Mesenchymal stem cell (in vitro differentiated cells and primary cell): ENCODE measurements at regions not wholly inside any gene's neighbourhood (a gene's known extent, or its start where the extent isn't known, plus 50 kb on each side); places are given as distances from the start of the nearest gene placed in this dataset.
"Not testable (repeated sequence)": the region's sequence is repeated elsewhere in the genome, so short reads cannot be mapped to it uniquely, and the experiment has no call there.

Experiments used
- DNase-seq: peaks from one replicate; pipeline ENCODE4 v3.0.0-alpha.2; 2013
- H2AFZ ChIP-seq: one replicate; pipeline ENCODE4 v1.6.1; 2013; ENCODE audit warnings: low read depth, mild to moderate bottlenecking, control low read depth, inconsistent platforms, low read length, moderate library complexity
- H2AK5ac ChIP-seq: 2 replicates; pipeline ENCODE4 v1.6.1; 2013; ENCODE audit warnings: low read length, moderate library complexity, mild to moderate bottlenecking, inconsistent platforms; ENCODE audit not compliant: severe bottlenecking
- H2BK120ac ChIP-seq: one replicate; pipeline ENCODE4 v1.6.1; 2013; ENCODE audit warnings: low read depth, mild to moderate bottlenecking, inconsistent platforms, low read length, moderate library complexity
- H2BK12ac ChIP-seq, 2 experiments: one replicate each; pipeline ENCODE4 v1.6.1; 2013; ENCODE audit warnings: inconsistent platforms in 2 of 2, low read length in 2 of 2, mild to moderate bottlenecking in 2 of 2, moderate library complexity in 2 of 2, control low read depth in 1 of 2
- H2BK15ac ChIP-seq: one replicate; pipeline ENCODE4 v1.6.1; 2013; ENCODE audit warnings: mild to moderate bottlenecking, low read depth, inconsistent platforms; ENCODE audit not compliant: poor library complexity, severe bottlenecking
- H2BK5ac ChIP-seq: 2 replicates; pipeline ENCODE4 v1.6.1; 2013; ENCODE audit warnings: low read depth, mild to moderate bottlenecking, low read length, control low read depth, inconsistent platforms; ENCODE audit not compliant: poor library complexity, severe bottlenecking
- H3K14ac ChIP-seq, 2 experiments: one replicate each; pipeline ENCODE4 v1.6.1; 2013; ENCODE audit warnings: inconsistent platforms in 2 of 2, low read length in 2 of 2, control low read depth in 1 of 2, mild to moderate bottlenecking in 1 of 2, moderate library complexity in 1 of 2
- H3K18ac ChIP-seq, 2 experiments: one replicate each; pipeline ENCODE4 v1.6.1; 2013; ENCODE audit warnings: inconsistent platforms in 2 of 2, low read length in 2 of 2, control low read depth in 1 of 2, low read depth in 1 of 2, mild to moderate bottlenecking in 1 of 2
- H3K23ac ChIP-seq, 2 experiments: one replicate each; pipeline ENCODE4 v1.6.1; 2013; ENCODE audit warnings: inconsistent platforms in 2 of 2, low read length in 2 of 2, mild to moderate bottlenecking in 2 of 2, moderate library complexity in 2 of 2, control low read depth in 1 of 2
- H3K27ac ChIP-seq: 2 replicates; pipeline ENCODE4 v1.5.1; 2013; ENCODE audit warnings: mild to moderate bottlenecking, moderate library complexity, low read length, control low read depth, inconsistent platforms; ENCODE audit not compliant: poor library complexity, severe bottlenecking
- H3K27me3 ChIP-seq, 2 experiments: 2 replicates each; pipeline versions ENCODE4 v1.6.1 to v1.7.0; 2013; ENCODE audit warnings: low read length in 2 of 2, mild to moderate bottlenecking in 2 of 2, moderate library complexity in 2 of 2, control low read depth in 1 of 2, inconsistent platforms in 1 of 2; ENCODE audit not compliant: control insufficient read depth in 1 of 2, insufficient read depth in 1 of 2
- H3K36me3 ChIP-seq, 2 experiments: 2 replicates each; pipeline versions ENCODE4 v1.6.1 to v1.7.0; 2013; ENCODE audit warnings: low read length in 2 of 2, control low read depth in 1 of 2, inconsistent platforms in 1 of 2, low read depth in 1 of 2, mild to moderate bottlenecking in 1 of 2; ENCODE audit not compliant: insufficient read depth in 2 of 2, control insufficient read depth in 1 of 2
- H3K4ac ChIP-seq, 2 experiments: one replicate each; pipeline ENCODE4 v1.6.1; 2013; ENCODE audit warnings: inconsistent platforms in 2 of 2, low read length in 2 of 2, mild to moderate bottlenecking in 2 of 2, moderate library complexity in 2 of 2, control low read depth in 1 of 2, low read depth in 1 of 2
- H3K4me1 ChIP-seq: 2 replicates; pipeline ENCODE4 v1.6.1; 2013; ENCODE audit warnings: low read depth, low read length, control low read depth; ENCODE audit not compliant: control insufficient read depth, insufficient read depth
- H3K4me2 ChIP-seq: 2 replicates; pipeline ENCODE4 v1.6.1; 2013; ENCODE audit warnings: low read length, mild to moderate bottlenecking, inconsistent platforms; ENCODE audit not compliant: poor library complexity, severe bottlenecking
- H3K4me3 ChIP-seq, 2 experiments: 2 replicates each; pipeline versions ENCODE4 v1.5.1 to v1.7.0; 2013; ENCODE audit warnings: low read length in 2 of 2, mild to moderate bottlenecking in 2 of 2, control low read depth in 1 of 2, low read depth in 1 of 2; ENCODE audit not compliant: insufficient read depth in 1 of 2
- H3K79me1 ChIP-seq: replicated peaks from 2 replicates; pipeline ENCODE4 v1.6.1; 2013; ENCODE audit warnings: mild to moderate bottlenecking, control low read depth, low read length, inconsistent platforms; ENCODE audit not compliant: poor library complexity, severe bottlenecking
- H3K9ac ChIP-seq: 2 replicates; pipeline ENCODE4 v1.7.0; 2013; ENCODE audit warnings: mild to moderate bottlenecking, low read length, moderate library complexity
- H3K9me3 ChIP-seq: 2 replicates; pipeline ENCODE4 v1.7.0; 2013; ENCODE audit warnings: mild to moderate bottlenecking, low read length; ENCODE audit not compliant: control insufficient read depth
- H4K8ac ChIP-seq: one replicate; pipeline ENCODE4 v1.6.1; 2013; ENCODE audit warnings: inconsistent platforms, mild to moderate bottlenecking, low read length, moderate library complexity
- H4K91ac ChIP-seq: one replicate; pipeline ENCODE4 v1.6.1; 2013; ENCODE audit warnings: mild to moderate bottlenecking, low read length, inconsistent platforms
- WGBS: methylation state at CpG from one replicate; pipeline ENCODE4 v1.1.7; 2013; ENCODE audit warnings: mixed read lengths; 5-methylcytosine and 5-hydroxymethylcytosine counted together

- H3K23ac ChIP-seq, H3K4me2 ChIP-seq, H3K4me1 ChIP-seq, DNase-seq, H4K91ac ChIP-seq, H2BK12ac ChIP-seq, H3K36me3 ChIP-seq, H2BK120ac ChIP-seq, H3K79me1 ChIP-seq, H2AFZ ChIP-seq, H3K9ac ChIP-seq, H3K18ac ChIP-seq, H3K14ac ChIP-seq, H2BK5ac ChIP-seq, H3K4ac ChIP-seq, H4K8ac ChIP-seq, H3K27me3 ChIP-seq, H2BK15ac ChIP-seq, H3K9me3 ChIP-seq, H3K27ac ChIP-seq, H3K4me3 ChIP-seq, H2AK5ac ChIP-seq: not testable (repeated sequence)
- 86% methylated on average over 2 of the region's 3 CpGs for WGBS
These were observed 109.4 kb upstream of the SGIP1 start for GRCh38 chr1:66424530-66424929.

DNA sequence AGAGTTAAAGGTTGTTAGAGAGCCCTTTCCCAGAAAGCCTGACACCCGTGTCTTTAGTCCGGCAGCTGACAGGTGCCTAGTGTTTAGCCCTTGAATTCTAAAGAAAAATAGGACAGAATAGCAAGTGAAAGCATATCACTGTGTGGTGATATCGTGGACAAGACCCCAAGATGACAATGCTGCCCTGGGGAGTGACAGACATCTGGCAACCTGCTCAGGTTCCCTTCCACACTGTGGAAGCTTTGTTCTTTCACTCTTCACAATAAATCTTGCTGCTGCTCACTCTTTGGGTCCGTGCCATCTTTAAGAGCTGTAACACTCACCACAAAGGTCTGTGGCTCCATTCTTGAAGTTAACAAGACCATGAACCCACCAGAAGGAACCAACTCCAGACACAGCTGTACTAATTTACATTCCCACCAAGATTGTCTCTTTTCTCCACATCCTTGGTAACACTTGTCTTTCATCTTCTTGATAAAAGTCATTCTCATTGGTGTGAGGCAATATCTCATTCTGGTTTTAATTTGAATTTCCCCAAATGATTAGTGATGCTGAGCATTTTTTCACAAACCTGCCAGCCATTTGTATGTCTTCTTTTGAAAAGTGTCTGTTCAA is 107.6 kb upstream of the SGIP1 start:
- Histone ChIP-seq H3K14ac (no peak overlapping the region), H3K79me1 (no peaks in the 10 kb centered on the region), H3K27ac (no peak overlapping the region), H3K4me1 (no peaks in the 10 kb centered on the region), H3K4me3 (no peak overlapping the region), H2BK12ac (no peak overlapping the region), H3K23ac (no peak overlapping the region), H3K9me3 (peaks cover 25% of the 10 kb centered on the region), H2AFZ (no peak overlapping the region), H3K36me3 (no peaks in the 10 kb centered on the region), H2BK15ac (no peak overlapping the region), H3K18ac (no peak overlapping the region), H3K4me2 (no peak overlapping the region), H4K8ac (no peak overlapping the region), H3K4ac (no peak overlapping the region), H2BK120ac (no peak overlapping the region), H3K27me3 (no peaks in the 10 kb centered on the region), H4K91ac (no peak overlapping the region), H3K9ac (no peak overlapping the region), H2AK5ac (no peak overlapping the region), H2BK5ac (no peak overlapping the region)
- DNase-seq, result no peak
- WGBS, result 87% methylated on average over 4 of the region's 4 CpGs

DNA sequence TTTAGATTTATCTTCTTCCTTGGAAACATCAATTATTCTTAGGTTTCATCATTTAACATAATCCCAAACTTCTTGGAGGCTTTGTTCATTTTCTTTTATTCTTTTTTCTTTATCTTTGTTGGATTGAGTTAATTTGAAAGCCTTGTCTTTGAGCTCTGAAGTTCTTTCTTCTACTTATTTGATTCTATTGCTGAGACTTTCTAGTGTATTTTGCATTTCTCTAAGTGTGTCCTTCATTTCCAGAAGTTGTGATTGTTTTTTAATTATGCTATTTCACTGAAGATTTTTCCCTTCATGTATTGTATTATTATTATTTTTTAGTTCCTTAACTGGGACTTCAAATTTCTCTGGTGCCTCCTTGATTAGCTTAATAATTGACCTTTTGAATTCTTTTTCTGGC is 103.1 kb upstream of the SGIP1 start:
- not testable (repeated sequence) for H3K4me1 ChIP-seq, H2BK12ac ChIP-seq, H3K4me3 ChIP-seq, H3K14ac ChIP-seq, H3K79me1 ChIP-seq, H2BK5ac ChIP-seq, H3K23ac ChIP-seq, H2AK5ac ChIP-seq, H4K8ac ChIP-seq, H3K36me3 ChIP-seq, H3K4me2 ChIP-seq, H3K4ac ChIP-seq, DNase-seq, H2BK15ac ChIP-seq, H3K18ac ChIP-seq, H3K27me3 ChIP-seq, H2AFZ ChIP-seq, H3K27ac ChIP-seq, H4K91ac ChIP-seq, H3K9ac ChIP-seq, H2BK120ac ChIP-seq
- peaks cover 31% of the 10 kb centered on the region for H3K9me3 ChIP-seq

- no peak overlapping the region for H2AFZ ChIP-seq
- H2BK12ac ChIP-seq, result no peak overlapping the region
- no peak for DNase-seq
- no peak overlapping the region for H3K18ac ChIP-seq
- WGBS, result 85% methylated on average over 2 of the region's 2 CpGs
- no peak overlapping the region for H4K8ac ChIP-seq
- H3K9me3 ChIP-seq, result peaks cover 31% of the 10 kb centered on the region
- H4K91ac ChIP-seq, result no peak overlapping the region
- H3K36me3 ChIP-seq, result no peaks in the 10 kb centered on the region
- peaks cover 4% of the 10 kb centered on the region for H3K4me1 ChIP-seq
- no peak overlapping the region for H3K27ac ChIP-seq
- H2AK5ac ChIP-seq, result no peak overlapping the region
- no peak overlapping the region for H2BK5ac ChIP-seq
- no peaks in the 10 kb centered on the region for H3K27me3 ChIP-seq
- H3K79me1 ChIP-seq, result no peaks in the 10 kb centered on the region
- no peak overlapping the region for H3K4me2 ChIP-seq
- no peak overlapping the region for H3K14ac ChIP-seq
- no peak overlapping the region for H3K23ac ChIP-seq
- H3K4me3 ChIP-seq, result no peak overlapping the region
- H2BK15ac ChIP-seq, result no peak overlapping the region
- H3K4ac ChIP-seq, result no peak overlapping the region
- H3K9ac ChIP-seq, result no peak overlapping the region
- H2BK120ac ChIP-seq, result no peak overlapping the region
These were observed 102.0 kb upstream of the SGIP1 start for GRCh38 chr1:66431999-66432398.
